WTC11 (cell line): ENCODE measurements at regions not wholly inside any gene's neighbourhood (a gene's known extent, or its start where the extent isn't known, plus 50 kb on each side); places are given as distances from the start of the nearest gene placed in this dataset.

Experiments used
- ATAC-seq: fragments of 200-7000 bp; cut with Tn5 transposase; 2 replicates; pipeline ENCODE4 v1.10.0; 2021; ENCODE audit warnings: mild to moderate bottlenecking, moderate library complexity
- CTCF ChIA-PET: fragments of 300-600 bp; sonication (Branson Sonifier 250); formaldehyde crosslinking; loops from one replicate; lab custom pipeline; 2021; ENCODE audit warnings: antibody characterized with exemption; lab: Charles Lee
- POLR2A ChIA-PET: fragments of 350-600 bp; sonication (Branson Sonifier 250); formaldehyde crosslinking; loops from one replicate; lab custom pipeline; 2021; ENCODE audit warnings: antibody characterized with exemption; lab: Charles Lee
- DNase-seq: peaks from one replicate; pipeline ENCODE4 v3.0.0; 2021; ENCODE audit warnings: low spot score
- H3K27ac Mint-ChIP-seq: 2 replicates; pipeline ENCODE4 v1.8.0; 2021; ENCODE audit warnings: mixed read lengths
- H3K27me3 Mint-ChIP-seq: 2 replicates; pipeline ENCODE4 v1.8.0; 2021; ENCODE audit warnings: low read depth, mild to moderate bottlenecking, moderate library complexity, mixed read lengths
- H3K36me3 Mint-ChIP-seq: 2 replicates; pipeline ENCODE4 v1.8.0; 2021; ENCODE audit warnings: mixed read lengths
- H3K4me1 Mint-ChIP-seq: 2 replicates; pipeline ENCODE4 v1.8.0; 2022; ENCODE audit warnings: mixed read lengths
- H3K4me3 Mint-ChIP-seq: 2 replicates; pipeline ENCODE4 v1.8.0; 2021; ENCODE audit warnings: mild to moderate bottlenecking, moderate library complexity, mixed read lengths
- H3K9me3 Mint-ChIP-seq: 2 replicates; pipeline ENCODE4 v1.8.0; 2021; ENCODE audit warnings: mixed read lengths
- FOXJ3 ChIP-seq: sonication (generic); formaldehyde crosslinking; IDR thresholded peaks from 2 replicates; pipeline ENCODE4 v1.9.0; 2021; ENCODE audit warnings: missing genetic modification reagents, mild to moderate bottlenecking, borderline replicate concordance
- HMGA2 ChIP-seq: fragments of 250-450 bp; sonication (Bioruptor Pico); IDR thresholded peaks from 2 replicates; pipeline ENCODE4 v1.4.0; 2021; ENCODE audit warnings: mild to moderate bottlenecking, moderate library complexity
- IRF2 ChIP-seq: sonication (generic); formaldehyde crosslinking; IDR thresholded peaks from 2 replicates; pipeline ENCODE4 v1.8.0; 2022; ENCODE audit warnings: low read depth, missing genetic modification reagents, borderline replicate concordance
- KAT7 ChIP-seq: sonication (generic); formaldehyde crosslinking; IDR thresholded peaks from 2 replicates; pipeline ENCODE4 v1.8.1; 2023; ENCODE audit warnings: missing genetic modification reagents, mild to moderate bottlenecking, borderline replicate concordance
- MXD4 ChIP-seq: fragments of 250-450 bp; sonication (Bioruptor Pico); IDR thresholded peaks from 2 replicates; pipeline ENCODE4 v1.8.0; 2021; ENCODE audit warnings: mild to moderate bottlenecking, moderate library complexity, borderline replicate concordance
- NR1H2 ChIP-seq: sonication (generic); formaldehyde crosslinking; IDR thresholded peaks from 2 replicates; pipeline ENCODE4 v1.9.0; 2021; ENCODE audit warnings: mild to moderate bottlenecking, moderate library complexity, missing genetic modification reagents
- NR2C2 ChIP-seq: sonication (generic); formaldehyde crosslinking; IDR thresholded peaks from 2 replicates; pipeline ENCODE4 v1.8.0; 2022; ENCODE audit warnings: mild to moderate bottlenecking, missing genetic modification reagents
- SP1 ChIP-seq: sonication (generic); formaldehyde crosslinking; conservative IDR thresholded peaks from 2 replicates; pipeline ENCODE4 v1.8.1; 2022; ENCODE audit warnings: missing genetic modification reagents
- TEAD1 ChIP-seq: sonication (generic); formaldehyde crosslinking; IDR thresholded peaks from 2 replicates; pipeline ENCODE4 v1.8.0; 2022; ENCODE audit warnings: mild to moderate bottlenecking, missing genetic modification reagents
- TP53 ChIP-seq: sonication (generic); formaldehyde crosslinking; IDR thresholded peaks from 2 replicates; pipeline ENCODE4 v1.8.1; 2023; ENCODE audit warnings: mild to moderate bottlenecking, missing genetic modification reagents
- TF ChIP-seq, protein P1 (sequence below): sonication (generic); formaldehyde crosslinking; IDR thresholded peaks from 2 replicates; pipeline ENCODE4 v1.8.1; 2023; ENCODE audit warnings: mild to moderate bottlenecking, moderate library complexity, missing genetic modification reagents
- TF ChIP-seq, protein P2 (sequence below): fragments of 250-450 bp; sonication (Bioruptor Pico); IDR thresholded peaks from 2 replicates; pipeline ENCODE4 v1.8.0; 2021; ENCODE audit warnings: mild to moderate bottlenecking
- TF ChIP-seq, protein P3 (sequence below): sonication (generic); formaldehyde crosslinking; IDR thresholded peaks from 2 replicates; pipeline ENCODE4 v1.8.0; 2023; ENCODE audit warnings: mild to moderate bottlenecking, missing genetic modification reagents
- TF ChIP-seq, protein P4 (sequence below): sonication (generic); formaldehyde crosslinking; IDR thresholded peaks from 2 replicates; pipeline ENCODE4 v1.8.1; 2023; ENCODE audit warnings: mild to moderate bottlenecking, missing genetic modification reagents, borderline replicate concordance
- TF ChIP-seq, protein P5 (sequence below): sonication (generic); formaldehyde crosslinking; IDR thresholded peaks from 2 replicates; pipeline ENCODE4 v1.8.1; 2022; ENCODE audit warnings: low read depth, mild to moderate bottlenecking, moderate library complexity, missing genetic modification reagents, borderline replicate concordance
- TF ChIP-seq, protein P6 (sequence below): fragments of 250-450 bp; sonication (Bioruptor Pico); IDR thresholded peaks from 2 replicates; pipeline ENCODE4 v1.9.0; 2021; ENCODE audit warnings: mild to moderate bottlenecking
- TF ChIP-seq, protein P7 (sequence below): sonication (generic); formaldehyde crosslinking; IDR thresholded peaks from 2 replicates; pipeline ENCODE4 v1.8.1; 2022; ENCODE audit warnings: missing genetic modification reagents, borderline replicate concordance
- TF ChIP-seq, protein P8 (sequence below): sonication (generic); formaldehyde crosslinking; IDR thresholded peaks from 2 replicates; pipeline ENCODE4 v1.8.0; 2022; ENCODE audit warnings: mild to moderate bottlenecking, missing genetic modification reagents
- TF ChIP-seq, protein P9 (sequence below): sonication (generic); formaldehyde crosslinking; conservative IDR thresholded peaks from 2 replicates; pipeline ENCODE4 v1.8.1; 2023; ENCODE audit warnings: mild to moderate bottlenecking, low read depth, missing genetic modification reagents, moderate library complexity

DNA sequence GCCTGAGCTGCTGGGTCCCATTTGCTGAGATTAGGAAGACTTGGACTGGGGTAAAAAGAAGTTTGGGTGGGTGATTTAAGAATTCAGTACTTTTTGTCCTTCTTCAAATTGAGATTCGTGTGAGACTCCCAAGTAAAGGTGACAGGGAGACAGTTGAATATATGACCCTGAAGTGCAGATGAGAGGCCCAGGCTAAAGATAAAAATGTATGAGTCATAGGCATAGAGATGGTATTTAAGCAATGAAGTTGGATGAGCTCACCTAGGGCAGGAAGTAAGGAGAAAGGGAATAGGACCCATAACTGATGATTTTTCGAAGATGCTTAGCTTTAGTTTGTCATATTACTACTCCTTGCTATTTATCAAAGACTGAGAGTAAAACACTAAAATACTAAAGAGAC is 255.9 kb upstream of the ADRA1B start (continued):
- TF ChIP-seq, protein P1, sequence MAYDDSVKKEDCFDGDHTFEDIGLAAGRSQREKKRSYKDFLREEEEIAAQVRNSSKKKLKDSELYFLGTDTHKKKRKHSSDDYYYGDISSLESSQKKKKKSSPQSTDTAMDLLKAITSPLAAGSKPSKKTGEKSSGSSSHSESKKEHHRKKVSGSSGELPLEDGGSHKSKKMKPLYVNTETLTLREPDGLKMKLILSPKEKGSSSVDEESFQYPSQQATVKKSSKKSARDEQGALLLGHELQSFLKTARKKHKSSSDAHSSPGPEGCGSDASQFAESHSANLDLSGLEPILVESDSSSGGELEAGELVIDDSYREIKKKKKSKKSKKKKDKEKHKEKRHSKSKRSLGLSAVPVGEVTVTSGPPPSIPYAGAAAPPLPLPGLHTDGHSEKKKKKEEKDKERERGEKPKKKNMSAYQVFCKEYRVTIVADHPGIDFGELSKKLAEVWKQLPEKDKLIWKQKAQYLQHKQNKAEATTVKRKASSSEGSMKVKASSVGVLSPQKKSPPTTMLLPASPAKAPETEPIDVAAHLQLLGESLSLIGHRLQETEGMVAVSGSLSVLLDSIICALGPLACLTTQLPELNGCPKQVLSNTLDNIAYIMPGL (CRISPR knock-in tag): no peak
- TF ChIP-seq, protein P2, sequence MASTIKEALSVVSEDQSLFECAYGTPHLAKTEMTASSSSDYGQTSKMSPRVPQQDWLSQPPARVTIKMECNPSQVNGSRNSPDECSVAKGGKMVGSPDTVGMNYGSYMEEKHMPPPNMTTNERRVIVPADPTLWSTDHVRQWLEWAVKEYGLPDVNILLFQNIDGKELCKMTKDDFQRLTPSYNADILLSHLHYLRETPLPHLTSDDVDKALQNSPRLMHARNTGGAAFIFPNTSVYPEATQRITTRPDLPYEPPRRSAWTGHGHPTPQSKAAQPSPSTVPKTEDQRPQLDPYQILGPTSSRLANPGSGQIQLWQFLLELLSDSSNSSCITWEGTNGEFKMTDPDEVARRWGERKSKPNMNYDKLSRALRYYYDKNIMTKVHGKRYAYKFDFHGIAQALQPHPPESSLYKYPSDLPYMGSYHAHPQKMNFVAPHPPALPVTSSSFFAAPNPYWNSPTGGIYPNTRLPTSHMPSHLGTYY (CRISPR knock-in tag): no peak
- no peak for TF ChIP-seq SP1 (CRISPR knock-in tag)
- no peak for TF ChIP-seq TEAD1
- no peak for TF ChIP-seq HMGA2 (CRISPR knock-in tag)
- TF ChIP-seq, protein P3, sequence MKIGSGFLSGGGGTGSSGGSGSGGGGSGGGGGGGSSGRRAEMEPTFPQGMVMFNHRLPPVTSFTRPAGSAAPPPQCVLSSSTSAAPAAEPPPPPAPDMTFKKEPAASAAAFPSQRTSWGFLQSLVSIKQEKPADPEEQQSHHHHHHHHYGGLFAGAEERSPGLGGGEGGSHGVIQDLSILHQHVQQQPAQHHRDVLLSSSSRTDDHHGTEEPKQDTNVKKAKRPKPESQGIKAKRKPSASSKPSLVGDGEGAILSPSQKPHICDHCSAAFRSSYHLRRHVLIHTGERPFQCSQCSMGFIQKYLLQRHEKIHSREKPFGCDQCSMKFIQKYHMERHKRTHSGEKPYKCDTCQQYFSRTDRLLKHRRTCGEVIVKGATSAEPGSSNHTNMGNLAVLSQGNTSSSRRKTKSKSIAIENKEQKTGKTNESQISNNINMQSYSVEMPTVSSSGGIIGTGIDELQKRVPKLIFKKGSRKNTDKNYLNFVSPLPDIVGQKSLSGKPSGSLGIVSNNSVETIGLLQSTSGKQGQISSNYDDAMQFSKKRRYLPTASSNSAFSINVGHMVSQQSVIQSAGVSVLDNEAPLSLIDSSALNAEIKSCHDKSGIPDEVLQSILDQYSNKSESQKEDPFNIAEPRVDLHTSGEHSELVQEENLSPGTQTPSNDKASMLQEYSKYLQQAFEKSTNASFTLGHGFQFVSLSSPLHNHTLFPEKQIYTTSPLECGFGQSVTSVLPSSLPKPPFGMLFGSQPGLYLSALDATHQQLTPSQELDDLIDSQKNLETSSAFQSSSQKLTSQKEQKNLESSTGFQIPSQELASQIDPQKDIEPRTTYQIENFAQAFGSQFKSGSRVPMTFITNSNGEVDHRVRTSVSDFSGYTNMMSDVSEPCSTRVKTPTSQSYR (CRISPR knock-in tag): no peak
- TF ChIP-seq, protein P4, sequence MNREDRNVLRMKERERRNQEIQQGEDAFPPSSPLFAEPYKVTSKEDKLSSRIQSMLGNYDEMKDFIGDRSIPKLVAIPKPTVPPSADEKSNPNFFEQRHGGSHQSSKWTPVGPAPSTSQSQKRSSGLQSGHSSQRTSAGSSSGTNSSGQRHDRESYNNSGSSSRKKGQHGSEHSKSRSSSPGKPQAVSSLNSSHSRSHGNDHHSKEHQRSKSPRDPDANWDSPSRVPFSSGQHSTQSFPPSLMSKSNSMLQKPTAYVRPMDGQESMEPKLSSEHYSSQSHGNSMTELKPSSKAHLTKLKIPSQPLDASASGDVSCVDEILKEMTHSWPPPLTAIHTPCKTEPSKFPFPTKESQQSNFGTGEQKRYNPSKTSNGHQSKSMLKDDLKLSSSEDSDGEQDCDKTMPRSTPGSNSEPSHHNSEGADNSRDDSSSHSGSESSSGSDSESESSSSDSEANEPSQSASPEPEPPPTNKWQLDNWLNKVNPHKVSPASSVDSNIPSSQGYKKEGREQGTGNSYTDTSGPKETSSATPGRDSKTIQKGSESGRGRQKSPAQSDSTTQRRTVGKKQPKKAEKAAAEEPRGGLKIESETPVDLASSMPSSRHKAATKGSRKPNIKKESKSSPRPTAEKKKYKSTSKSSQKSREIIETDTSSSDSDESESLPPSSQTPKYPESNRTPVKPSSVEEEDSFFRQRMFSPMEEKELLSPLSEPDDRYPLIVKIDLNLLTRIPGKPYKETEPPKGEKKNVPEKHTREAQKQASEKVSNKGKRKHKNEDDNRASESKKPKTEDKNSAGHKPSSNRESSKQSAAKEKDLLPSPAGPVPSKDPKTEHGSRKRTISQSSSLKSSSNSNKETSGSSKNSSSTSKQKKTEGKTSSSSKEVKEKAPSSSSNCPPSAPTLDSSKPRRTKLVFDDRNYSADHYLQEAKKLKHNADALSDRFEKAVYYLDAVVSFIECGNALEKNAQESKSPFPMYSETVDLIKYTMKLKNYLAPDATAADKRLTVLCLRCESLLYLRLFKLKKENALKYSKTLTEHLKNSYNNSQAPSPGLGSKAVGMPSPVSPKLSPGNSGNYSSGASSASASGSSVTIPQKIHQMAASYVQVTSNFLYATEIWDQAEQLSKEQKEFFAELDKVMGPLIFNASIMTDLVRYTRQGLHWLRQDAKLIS: no peak
- TF ChIP-seq, protein P5, sequence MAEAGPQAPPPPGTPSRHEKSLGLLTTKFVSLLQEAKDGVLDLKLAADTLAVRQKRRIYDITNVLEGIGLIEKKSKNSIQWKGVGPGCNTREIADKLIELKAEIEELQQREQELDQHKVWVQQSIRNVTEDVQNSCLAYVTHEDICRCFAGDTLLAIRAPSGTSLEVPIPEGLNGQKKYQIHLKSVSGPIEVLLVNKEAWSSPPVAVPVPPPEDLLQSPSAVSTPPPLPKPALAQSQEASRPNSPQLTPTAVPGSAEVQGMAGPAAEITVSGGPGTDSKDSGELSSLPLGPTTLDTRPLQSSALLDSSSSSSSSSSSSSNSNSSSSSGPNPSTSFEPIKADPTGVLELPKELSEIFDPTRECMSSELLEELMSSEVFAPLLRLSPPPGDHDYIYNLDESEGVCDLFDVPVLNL (CRISPR knock-in tag): no peak
- TF ChIP-seq MXD4 (CRISPR knock-in tag): no peak

DNA sequence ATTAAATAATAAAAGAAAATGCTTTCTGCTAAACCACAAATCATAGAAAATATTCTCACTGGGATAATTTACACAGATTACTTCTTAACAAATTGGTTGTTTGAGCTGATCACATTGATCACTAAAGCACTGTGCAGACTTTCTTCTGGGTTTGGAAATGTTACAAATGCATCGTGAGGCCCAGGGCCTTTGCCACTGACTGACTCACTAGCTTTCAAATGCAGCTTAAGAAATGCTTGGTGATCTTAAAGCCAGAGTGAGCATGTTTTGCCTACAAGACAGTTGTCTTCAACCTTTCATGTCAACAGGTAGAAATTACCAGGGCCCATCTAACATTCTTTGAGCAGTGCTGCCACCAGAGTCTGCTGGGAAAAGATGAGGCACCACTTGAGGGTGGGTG is 252.3 kb upstream of the ADRA1B start:
- H3K9me3 Mint-ChIP-seq: no peaks in the 10 kb centered on the region
- ATAC-seq (no peak), DNase-seq (no peak)
- no peaks in the 10 kb centered on the region for H3K4me1 Mint-ChIP-seq
- H3K27ac Mint-ChIP-seq: no peak overlapping the region
- ChIA-PET CTCF (no interaction called here), POLR2A (no interaction called here)
- no peak overlapping the region for H3K4me3 Mint-ChIP-seq
- H3K27me3 Mint-ChIP-seq: no peaks in the 10 kb centered on the region
- TF ChIP-seq NR2C2 (CRISPR knock-in tag) (no peak), IRF2 (CRISPR knock-in tag) (no peak), NR1H2 (CRISPR knock-in tag) (no peak), TP53 (no peak), FOXJ3 (CRISPR knock-in tag) (no peak), KAT7 (CRISPR knock-in tag) (no peak)
- TF ChIP-seq, protein P6, sequence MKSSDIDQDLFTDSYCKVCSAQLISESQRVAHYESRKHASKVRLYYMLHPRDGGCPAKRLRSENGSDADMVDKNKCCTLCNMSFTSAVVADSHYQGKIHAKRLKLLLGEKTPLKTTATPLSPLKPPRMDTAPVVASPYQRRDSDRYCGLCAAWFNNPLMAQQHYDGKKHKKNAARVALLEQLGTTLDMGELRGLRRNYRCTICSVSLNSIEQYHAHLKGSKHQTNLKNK (CRISPR knock-in tag): no peak
- TF ChIP-seq, protein P7, sequence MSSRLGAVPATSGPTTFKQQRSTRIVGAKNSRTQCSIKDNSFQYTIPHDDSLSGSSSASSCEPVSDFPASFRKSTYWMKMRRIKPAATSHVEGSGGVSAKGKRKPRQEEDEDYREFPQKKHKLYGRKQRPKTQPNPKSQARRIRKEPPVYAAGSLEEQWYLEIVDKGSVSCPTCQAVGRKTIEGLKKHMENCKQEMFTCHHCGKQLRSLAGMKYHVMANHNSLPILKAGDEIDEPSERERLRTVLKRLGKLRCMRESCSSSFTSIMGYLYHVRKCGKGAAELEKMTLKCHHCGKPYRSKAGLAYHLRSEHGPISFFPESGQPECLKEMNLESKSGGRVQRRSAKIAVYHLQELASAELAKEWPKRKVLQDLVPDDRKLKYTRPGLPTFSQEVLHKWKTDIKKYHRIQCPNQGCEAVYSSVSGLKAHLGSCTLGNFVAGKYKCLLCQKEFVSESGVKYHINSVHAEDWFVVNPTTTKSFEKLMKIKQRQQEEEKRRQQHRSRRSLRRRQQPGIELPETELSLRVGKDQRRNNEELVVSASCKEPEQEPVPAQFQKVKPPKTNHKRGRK (CRISPR knock-in tag): no peak
- TF ChIP-seq, protein P8, sequence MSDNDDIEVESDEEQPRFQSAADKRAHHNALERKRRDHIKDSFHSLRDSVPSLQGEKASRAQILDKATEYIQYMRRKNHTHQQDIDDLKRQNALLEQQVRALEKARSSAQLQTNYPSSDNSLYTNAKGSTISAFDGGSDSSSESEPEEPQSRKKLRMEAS (CRISPR knock-in tag): no peak
- TF ChIP-seq, protein P9, sequence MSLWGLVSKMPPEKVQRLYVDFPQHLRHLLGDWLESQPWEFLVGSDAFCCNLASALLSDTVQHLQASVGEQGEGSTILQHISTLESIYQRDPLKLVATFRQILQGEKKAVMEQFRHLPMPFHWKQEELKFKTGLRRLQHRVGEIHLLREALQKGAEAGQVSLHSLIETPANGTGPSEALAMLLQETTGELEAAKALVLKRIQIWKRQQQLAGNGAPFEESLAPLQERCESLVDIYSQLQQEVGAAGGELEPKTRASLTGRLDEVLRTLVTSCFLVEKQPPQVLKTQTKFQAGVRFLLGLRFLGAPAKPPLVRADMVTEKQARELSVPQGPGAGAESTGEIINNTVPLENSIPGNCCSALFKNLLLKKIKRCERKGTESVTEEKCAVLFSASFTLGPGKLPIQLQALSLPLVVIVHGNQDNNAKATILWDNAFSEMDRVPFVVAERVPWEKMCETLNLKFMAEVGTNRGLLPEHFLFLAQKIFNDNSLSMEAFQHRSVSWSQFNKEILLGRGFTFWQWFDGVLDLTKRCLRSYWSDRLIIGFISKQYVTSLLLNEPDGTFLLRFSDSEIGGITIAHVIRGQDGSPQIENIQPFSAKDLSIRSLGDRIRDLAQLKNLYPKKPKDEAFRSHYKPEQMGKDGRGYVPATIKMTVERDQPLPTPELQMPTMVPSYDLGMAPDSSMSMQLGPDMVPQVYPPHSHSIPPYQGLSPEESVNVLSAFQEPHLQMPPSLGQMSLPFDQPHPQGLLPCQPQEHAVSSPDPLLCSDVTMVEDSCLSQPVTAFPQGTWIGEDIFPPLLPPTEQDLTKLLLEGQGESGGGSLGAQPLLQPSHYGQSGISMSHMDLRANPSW (CRISPR knock-in tag): no peak
- H3K36me3 Mint-ChIP-seq: no peaks in the 10 kb centered on the region
